Prostate gland (tissue), 2 donors: ENCODE measurements at regions not wholly inside any gene's neighbourhood (a gene's known extent, or its start where the extent isn't known, plus 50 kb on each side); places are given as distances from the start of the nearest gene placed in this dataset.
"Not testable (repeated sequence)": the region's sequence is repeated elsewhere in the genome, so short reads cannot be mapped to it uniquely, and the experiment has no call there.

ENCODE experiments used
- POLR2AphosphoS5 ChIP-seq: sonication (generic); formaldehyde crosslinking; IDR thresholded peaks from one replicate; pipeline ENCODE4 v1.6.1; 2017; ENCODE audit warnings: antibody characterized with exemption
- TF ChIP-seq, protein P1 (sequence below), 4 experiments: fragments of 200-600 bp in 2 of 4; fragments of 450-650 bp in 2 of 4; sonication (generic) in 2 of 4; IDR thresholded peaks; 1 replicate in 3 of 4; 2 replicates in 1 of 4; pipeline ENCODE4 v1.5.1; 2016 to 2019; ENCODE audit warnings: antibody characterized with exemption in 4 of 4, mild to moderate bottlenecking in 2 of 4, moderate library complexity in 2 of 4

DNA sequence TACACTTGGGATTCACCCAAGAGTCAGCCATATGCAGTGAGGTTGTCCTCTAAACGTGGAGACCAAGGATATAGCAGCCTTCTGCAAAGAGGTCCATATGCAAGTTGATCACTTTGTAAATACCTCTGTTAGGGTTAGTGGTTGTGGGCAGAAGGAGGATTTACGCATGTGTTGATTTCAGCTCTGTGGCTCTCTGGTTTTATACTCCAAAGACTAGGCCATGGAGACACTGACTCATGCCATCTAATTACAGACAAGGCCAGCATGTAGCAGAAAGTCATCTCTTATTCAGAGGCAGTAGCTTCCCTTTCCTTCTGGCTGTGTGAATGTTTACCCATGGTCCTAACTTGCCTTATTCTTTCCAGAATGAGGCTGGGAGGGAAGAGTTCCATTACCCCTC is 140.9 kb upstream of the GOLGA6L4 start:
- TF ChIP-seq, protein P1, sequence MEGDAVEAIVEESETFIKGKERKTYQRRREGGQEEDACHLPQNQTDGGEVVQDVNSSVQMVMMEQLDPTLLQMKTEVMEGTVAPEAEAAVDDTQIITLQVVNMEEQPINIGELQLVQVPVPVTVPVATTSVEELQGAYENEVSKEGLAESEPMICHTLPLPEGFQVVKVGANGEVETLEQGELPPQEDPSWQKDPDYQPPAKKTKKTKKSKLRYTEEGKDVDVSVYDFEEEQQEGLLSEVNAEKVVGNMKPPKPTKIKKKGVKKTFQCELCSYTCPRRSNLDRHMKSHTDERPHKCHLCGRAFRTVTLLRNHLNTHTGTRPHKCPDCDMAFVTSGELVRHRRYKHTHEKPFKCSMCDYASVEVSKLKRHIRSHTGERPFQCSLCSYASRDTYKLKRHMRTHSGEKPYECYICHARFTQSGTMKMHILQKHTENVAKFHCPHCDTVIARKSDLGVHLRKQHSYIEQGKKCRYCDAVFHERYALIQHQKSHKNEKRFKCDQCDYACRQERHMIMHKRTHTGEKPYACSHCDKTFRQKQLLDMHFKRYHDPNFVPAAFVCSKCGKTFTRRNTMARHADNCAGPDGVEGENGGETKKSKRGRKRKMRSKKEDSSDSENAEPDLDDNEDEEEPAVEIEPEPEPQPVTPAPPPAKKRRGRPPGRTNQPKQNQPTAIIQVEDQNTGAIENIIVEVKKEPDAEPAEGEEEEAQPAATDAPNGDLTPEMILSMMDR (IDR thresholded peaks at IDR 0.05) = not testable (repeated sequence)
- not testable (repeated sequence) for TF ChIP-seq POLR2AphosphoS5
